Muscle layer of duodenum (tissue), 2 donors: ENCODE measurements at regions not wholly inside any gene's neighbourhood (a gene's known extent, or its start where the extent isn't known, plus 50 kb on each side); places are given as distances from the start of the nearest gene placed in this dataset.

Experiments used
- H3K27ac ChIP-seq: one replicate; pipeline ENCODE4 v1.7.0; 2013; ENCODE audit warnings: mild to moderate bottlenecking, low read length
- H3K27me3 ChIP-seq: one replicate; pipeline ENCODE4 v1.7.0; 2013; ENCODE audit warnings: low read depth, mild to moderate bottlenecking, control low read depth, low read length
- H3K36me3 ChIP-seq, 2 donors: one replicate each; pipeline ENCODE4 v1.7.0; 2013; ENCODE audit warnings: low read length in 2 of 2, control low read depth in 1 of 2, mild to moderate bottlenecking in 1 of 2; ENCODE audit not compliant: insufficient read depth in 2 of 2, control insufficient read depth in 1 of 2
- H3K4me1 ChIP-seq, 2 donors: one replicate each; pipeline ENCODE4 v1.7.0; 2013; ENCODE audit warnings: low read length in 2 of 2, mild to moderate bottlenecking in 2 of 2, control low read depth in 1 of 2, moderate library complexity in 1 of 2; ENCODE audit not compliant: insufficient read depth in 2 of 2, control insufficient read depth in 1 of 2
- H3K4me3 ChIP-seq, 2 donors: one replicate each; pipeline ENCODE4 v1.7.0; 2013; ENCODE audit warnings: low read length in 2 of 2, low read depth in 1 of 2, mild to moderate bottlenecking in 1 of 2
- H3K9me3 ChIP-seq, 2 donors: one replicate each; pipeline ENCODE4 v1.7.0; 2013; ENCODE audit warnings: low read length in 2 of 2, control low read depth in 1 of 2, mild to moderate bottlenecking in 1 of 2; ENCODE audit not compliant: control insufficient read depth in 1 of 2
- donor health status: healthy.

DNA sequence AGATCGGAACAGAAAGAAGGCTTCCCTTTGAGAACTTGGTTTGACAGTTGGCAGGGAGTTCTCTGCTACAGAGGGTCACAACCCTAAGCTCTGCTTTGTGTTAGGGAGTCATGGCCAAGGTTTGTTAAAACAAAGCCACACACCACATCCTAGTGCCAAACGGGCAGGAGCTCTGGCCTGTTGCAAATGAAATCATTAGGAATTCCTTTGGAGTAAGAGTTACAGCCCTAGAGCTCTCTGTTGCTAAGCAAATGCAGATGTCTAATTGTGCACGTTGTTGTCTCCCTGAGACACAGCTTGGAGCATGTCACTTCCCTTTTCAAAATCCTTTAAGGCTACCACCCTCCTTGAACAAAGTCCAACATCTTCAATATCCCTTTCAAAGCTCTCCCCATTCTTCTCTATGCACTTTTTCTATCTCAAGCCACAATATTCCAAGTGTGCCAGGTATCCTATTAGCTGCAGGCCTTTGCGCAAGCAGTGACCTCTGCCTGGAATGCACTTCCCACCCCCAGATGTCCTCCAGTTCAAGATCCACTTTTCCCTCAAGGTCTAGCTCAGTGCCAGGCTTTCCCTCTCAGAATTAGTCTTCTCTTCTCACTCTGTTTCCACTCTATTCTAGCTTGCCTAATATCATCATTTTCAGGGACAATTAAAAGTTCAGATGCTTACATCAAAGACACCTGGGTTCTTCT, 253.7 kb upstream of the POU2AF2 start:
- Histone ChIP-seq H3K36me3 (no peaks in the 10 kb centered on the region), H3K4me1 (peaks cover 3 to 29% of the 10 kb centered on the region in 2 donors), H3K27me3 (no peaks in the 10 kb centered on the region), H3K4me3 (no peak overlapping the region), H3K27ac (peak overlapping the region; percentile 19), H3K9me3 (no peaks in the 10 kb centered on the region)

DNA sequence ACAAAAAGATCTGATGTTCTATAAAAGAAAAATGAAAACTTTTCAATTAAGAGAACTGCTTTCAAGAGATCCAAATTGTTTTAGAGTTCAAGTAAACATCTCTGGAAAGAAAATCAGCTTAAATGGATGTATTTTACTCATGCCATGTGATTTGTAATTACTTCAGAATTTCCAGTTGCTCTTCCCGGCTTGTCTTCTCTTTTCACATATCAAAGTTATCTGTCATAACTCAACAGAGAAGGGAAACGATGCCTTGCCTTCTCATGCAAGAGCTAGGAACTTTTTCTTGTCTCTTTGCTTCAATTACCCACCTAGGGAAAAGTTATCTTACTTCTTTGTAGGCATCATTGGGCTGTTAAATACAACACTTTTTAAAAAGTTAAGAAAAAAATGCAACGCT, 255.2 kb upstream of the POU2AF2 start:
- H3K27ac ChIP-seq: no peak overlapping the region
- peaks cover 3 to 29% of the 10 kb centered on the region in 2 donors for H3K4me1 ChIP-seq
- H3K4me3 ChIP-seq: no peak overlapping the region
- H3K27me3 ChIP-seq: no peaks in the 10 kb centered on the region
- no peaks in the 10 kb centered on the region for H3K36me3 ChIP-seq
- no peaks in the 10 kb centered on the region for H3K9me3 ChIP-seq

- H3K27me3 ChIP-seq: no peaks in the 10 kb centered on the region
- H3K9me3 ChIP-seq: no peaks in the 10 kb centered on the region
- no peak overlapping the region for H3K4me3 ChIP-seq
- peaks cover 3 to 29% of the 10 kb centered on the region in 2 donors for H3K4me1 ChIP-seq
- H3K36me3 ChIP-seq: no peaks in the 10 kb centered on the region
- no peak overlapping the region for H3K27ac ChIP-seq
Measured at GRCh38 chr11:110989428-110990133, 255.9 kb upstream of the POU2AF2 start.

DNA sequence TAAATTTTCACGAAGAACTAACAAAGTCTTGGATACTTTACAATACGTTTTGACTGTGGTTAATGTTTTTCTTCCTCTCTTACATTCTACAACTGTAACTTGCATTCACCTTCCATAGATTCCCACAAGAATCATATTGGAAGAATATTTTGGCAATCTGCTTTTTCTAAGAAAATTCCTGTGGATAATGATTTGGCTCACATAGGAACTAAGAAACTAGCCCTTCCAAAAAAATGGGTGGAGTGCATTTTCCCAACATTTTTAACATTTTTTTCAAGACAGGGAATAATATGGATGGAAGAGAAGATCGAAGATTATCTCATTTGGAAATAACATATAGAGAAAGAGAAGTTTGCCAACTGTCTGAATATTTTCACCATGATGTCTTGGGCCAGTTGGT, 256.9 kb upstream of the POU2AF2 start:
- Histone ChIP-seq H3K36me3 (no peaks in the 10 kb centered on the region), H3K9me3 (no peaks in the 10 kb centered on the region), H3K4me3 (no peak overlapping the region), H3K4me1 (peaks cover 3 to 29% of the 10 kb centered on the region in 2 donors), H3K27ac (no peak overlapping the region), H3K27me3 (no peaks in the 10 kb centered on the region)

GRCh38 chr11:110986016-110986415, 259.5 kb upstream of the POU2AF2 start:
- H3K4me1 ChIP-seq: peaks cover 0 to 14% of the 10 kb centered on the region in 2 donors
- H3K4me3 ChIP-seq: no peak overlapping the region
- no peaks in the 10 kb centered on the region for H3K27me3 ChIP-seq
- no peak overlapping the region for H3K27ac ChIP-seq
- H3K36me3 ChIP-seq: no peaks in the 10 kb centered on the region
- no peaks in the 10 kb centered on the region for H3K9me3 ChIP-seq

DNA sequence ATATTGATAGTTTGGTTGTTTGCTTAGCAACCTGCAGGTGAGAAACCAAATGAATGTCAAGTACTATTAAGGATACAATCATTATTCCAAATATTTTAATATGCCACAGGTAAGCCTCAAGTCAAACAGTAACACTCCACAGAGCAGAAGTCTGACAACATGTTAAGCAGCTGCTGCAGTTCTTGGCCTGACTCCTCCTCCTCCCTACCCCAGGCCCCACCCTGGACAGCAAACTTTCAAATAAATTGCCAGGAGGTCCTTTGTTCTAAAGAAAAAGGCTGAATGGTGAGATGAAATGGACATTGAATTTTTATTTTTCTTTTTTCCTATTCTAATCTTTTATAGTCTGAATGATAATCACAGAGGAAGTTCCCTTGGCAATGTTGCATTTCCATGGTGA, 260.0 kb upstream of the POU2AF2 start:
- Histone ChIP-seq H3K27me3 (no peaks in the 10 kb centered on the region), H3K9me3 (no peaks in the 10 kb centered on the region), H3K36me3 (no peaks in the 10 kb centered on the region), H3K4me3 (no peak overlapping the region), H3K27ac (no peak overlapping the region), H3K4me1 (peaks cover 0 to 10% of the 10 kb centered on the region in 2 donors)

GRCh38 chr11:110984693-110985092, 260.8 kb upstream of the POU2AF2 start:
- Histone ChIP-seq H3K4me3 (no peak overlapping the region), H3K4me1 (peaks cover 0 to 2% of the 10 kb centered on the region in 2 donors), H3K9me3 (no peaks in the 10 kb centered on the region), H3K36me3 (no peaks in the 10 kb centered on the region), H3K27ac (no peak overlapping the region), H3K27me3 (no peaks in the 10 kb centered on the region)

DNA sequence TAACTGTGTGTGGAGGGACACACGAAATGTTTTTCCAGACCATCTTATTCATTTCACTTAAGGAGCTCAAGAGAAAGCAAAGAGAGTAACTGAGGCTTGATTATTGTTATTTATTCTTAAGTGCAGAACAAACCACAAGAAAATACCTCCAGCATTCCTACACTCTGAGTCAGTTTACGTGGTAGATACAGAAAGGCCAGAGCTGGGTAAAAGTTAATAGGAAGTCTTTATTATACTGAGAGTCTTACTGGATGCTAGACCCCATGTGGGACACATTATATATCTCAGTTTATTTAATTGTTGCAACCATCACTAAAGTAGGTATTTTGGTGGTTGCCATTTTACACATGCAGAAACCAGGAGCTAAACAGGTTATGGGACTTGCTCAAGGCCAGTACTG, 261.4 kb upstream of the POU2AF2 start:
- Histone ChIP-seq H3K4me3 (no peak overlapping the region), H3K27ac (no peak overlapping the region), H3K27me3 (no peaks in the 10 kb centered on the region), H3K36me3 (no peaks in the 10 kb centered on the region), H3K9me3 (no peaks in the 10 kb centered on the region), H3K4me1 (no peaks in the 10 kb centered on the region)

GRCh38 chr11:110982214-110982613, 263.3 kb upstream of the POU2AF2 start:
- H3K27me3 ChIP-seq: no peaks in the 10 kb centered on the region
- H3K27ac ChIP-seq: no peak overlapping the region
- H3K4me3 ChIP-seq: no peak overlapping the region
- no peaks in the 10 kb centered on the region for H3K36me3 ChIP-seq
- no peaks in the 10 kb centered on the region for H3K4me1 ChIP-seq
- no peaks in the 10 kb centered on the region for H3K9me3 ChIP-seq

DNA sequence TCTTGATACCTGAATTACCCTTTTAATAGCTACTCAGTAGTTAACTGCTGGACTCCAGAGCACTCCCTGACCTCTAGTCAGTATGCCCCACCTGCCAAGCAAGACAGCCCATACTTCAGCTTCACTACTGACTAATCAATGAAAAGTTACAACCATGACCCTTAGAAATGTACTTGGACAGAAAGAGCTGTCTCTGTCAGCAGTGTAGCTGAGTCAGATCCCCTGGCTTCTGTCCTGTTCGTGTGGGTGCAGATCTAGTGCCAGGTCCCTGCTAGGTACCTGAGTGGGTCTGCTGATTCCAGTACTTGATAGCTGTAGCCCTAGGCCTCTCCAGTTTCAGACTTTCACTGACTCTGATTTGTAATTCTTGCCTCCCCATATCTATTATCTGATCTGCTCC, 265.8 kb upstream of the POU2AF2 start:
- Histone ChIP-seq H3K4me3 (no peak overlapping the region), H3K9me3 (no peaks in the 10 kb centered on the region), H3K27me3 (no peaks in the 10 kb centered on the region), H3K4me1 (no peaks in the 10 kb centered on the region), H3K36me3 (no peaks in the 10 kb centered on the region), H3K27ac (no peak overlapping the region)

GRCh38 chr11:110977661-110978060, 265.4 kb upstream of the ARHGAP20 start:
- Histone ChIP-seq H3K4me3 (no peak overlapping the region), H3K9me3 (no peaks in the 10 kb centered on the region), H3K4me1 (no peaks in the 10 kb centered on the region), H3K36me3 (no peaks in the 10 kb centered on the region), H3K27me3 (no peaks in the 10 kb centered on the region), H3K27ac (no peak overlapping the region)

DNA sequence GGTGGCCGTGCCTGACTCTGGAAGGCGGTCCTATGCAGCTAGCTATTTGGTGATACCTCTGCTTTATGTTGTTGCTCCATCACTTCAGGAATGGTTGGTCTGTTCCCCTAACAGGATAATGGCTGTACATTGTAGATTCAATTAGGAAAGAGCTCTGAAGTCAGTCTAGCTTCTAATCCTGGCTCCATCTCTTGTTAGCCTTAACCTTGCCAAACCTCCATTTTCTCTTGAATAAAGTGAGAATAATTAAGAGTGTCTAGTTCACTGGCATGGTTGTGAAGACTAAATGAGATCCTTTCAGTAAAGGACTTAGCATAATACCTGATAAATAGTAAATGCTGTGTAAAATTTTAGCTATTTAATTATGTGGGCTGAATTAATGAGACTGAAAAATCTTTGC, 262.5 kb upstream of the ARHGAP20 start:
- no peak overlapping the region for H3K4me3 ChIP-seq
- H3K27me3 ChIP-seq: no peaks in the 10 kb centered on the region
- no peak overlapping the region for H3K27ac ChIP-seq
- H3K9me3 ChIP-seq: no peaks in the 10 kb centered on the region
- H3K36me3 ChIP-seq: no peaks in the 10 kb centered on the region
- H3K4me1 ChIP-seq: no peaks in the 10 kb centered on the region
